HEK293 (cell line): ENCODE measurements at regions not wholly inside any gene's neighbourhood (a gene's known extent, or its start where the extent isn't known, plus 50 kb on each side); places are given as distances from the start of the nearest gene placed in this dataset.

Experiments used
- CTCF ChIA-PET: fragments of 350-600 bp; formaldehyde crosslinking; extraction: SDS; loops from one replicate; lab custom pipeline; 2021; ENCODE audit warnings: antibody characterized with exemption; lab: Yijun Ruan, JAX
- POLR2A ChIA-PET: fragments of 300-600 bp; formaldehyde crosslinking; extraction: SDS; loops from one replicate; lab custom pipeline; 2020; ENCODE audit warnings: antibody characterized with exemption, inconsistent platforms; lab: Yijun Ruan, JAX
- H3K27ac ChIP-seq: fragments of 200-500 bp; sonication (Bioruptor generic); 2 replicates; pipeline ENCODE4 v1.5.1; 2014; ENCODE audit warnings: low read depth, low read length, control low read depth, inconsistent platforms; ENCODE audit errors: extremely low read depth
- H3K36me3 ChIP-seq, 2 experiments: fragments of 200-500 bp in 1 of 2; sonication (Bioruptor generic) in 1 of 2; 1 replicate in 1 of 2; 2 replicates in 1 of 2; pipeline ENCODE4 v1.5.1; 2014 to 2017; ENCODE audit warnings: inconsistent platforms in 2 of 2, low read length in 2 of 2; ENCODE audit not compliant: control insufficient read depth in 2 of 2, insufficient read depth in 1 of 2
- H3K4me1 ChIP-seq: fragments of 200-500 bp; sonication (Bioruptor generic); 2 replicates; pipeline ENCODE4 v1.5.1; 2014; ENCODE audit warnings: mild to moderate bottlenecking, low read length, inconsistent platforms; ENCODE audit not compliant: control insufficient read depth, insufficient read depth
- H3K4me3 ChIP-seq: 2 replicates; pipeline ENCODE4 v1.5.1; 2011; ENCODE audit warnings: low read depth, mild to moderate bottlenecking, control low read depth, low read length, moderate library complexity
- H3K9me3 ChIP-seq: fragments of 200-500 bp; sonication (Bioruptor generic); 2 replicates; pipeline ENCODE4 v1.5.1; 2014; ENCODE audit warnings: low read depth, low read length, inconsistent platforms; ENCODE audit not compliant: control insufficient read depth, insufficient read depth
- GLIS2 ChIP-seq: fragments of 450-650 bp; formaldehyde crosslinking; IDR thresholded peaks from 2 replicates; pipeline ENCODE4 v1.5.1; 2016; ENCODE audit warnings: missing biosample characterization, missing genetic modification characterization
- TSHZ1 ChIP-seq: fragments of 450-650 bp; formaldehyde crosslinking; IDR thresholded peaks from 2 replicates; pipeline ENCODE4 v1.5.1; 2016; ENCODE audit warnings: missing biosample characterization, missing genetic modification characterization, borderline replicate concordance
- WT1 ChIP-seq: fragments of 450-650 bp; formaldehyde crosslinking; IDR thresholded peaks from 2 replicates; pipeline ENCODE4 v1.5.1; 2016; ENCODE audit warnings: missing biosample characterization, missing genetic modification characterization
- ZBTB11 ChIP-seq: fragments of 450-650 bp; formaldehyde crosslinking; conservative IDR thresholded peaks from 2 replicates; pipeline ENCODE4 v1.5.1; 2016; ENCODE audit warnings: low read depth, missing biosample characterization, missing genetic modification characterization
- ZBTB17 ChIP-seq: fragments of 450-650 bp; formaldehyde crosslinking; IDR thresholded peaks from 2 replicates; pipeline ENCODE4 v1.5.1; 2016; ENCODE audit warnings: missing biosample characterization, missing genetic modification characterization
- ZNF157 ChIP-seq: fragments of 450-650 bp; formaldehyde crosslinking; IDR thresholded peaks from 2 replicates; pipeline ENCODE4 v1.5.1; 2016; ENCODE audit warnings: missing biosample characterization, missing genetic modification characterization
- ZNF2 ChIP-seq: fragments of 450-650 bp; formaldehyde crosslinking; IDR thresholded peaks from 2 replicates; pipeline ENCODE4 v1.5.1; 2016; ENCODE audit warnings: missing biosample characterization, missing genetic modification characterization
- ZNF274 ChIP-seq, 2 experiments: fragments of 200-500 bp in 1 of 2; fragments of 450-650 bp in 1 of 2; sonication (Bioruptor generic) in 1 of 2; formaldehyde crosslinking in 1 of 2; IDR thresholded peaks; 2 replicates each; pipeline versions ENCODE4 v1.5.1 to v1.6.1; 2014 to 2016; ENCODE audit warnings: borderline replicate concordance in 1 of 2, inconsistent platforms in 1 of 2, low read length in 1 of 2, missing biosample characterization in 1 of 2, missing genetic modification characterization in 1 of 2
- ZNF302 ChIP-seq: fragments of 450-650 bp; formaldehyde crosslinking; IDR thresholded peaks from 2 replicates; pipeline ENCODE4 v1.5.1; 2016; ENCODE audit warnings: missing biosample characterization, missing genetic modification characterization, low read depth
- ZNF350 ChIP-seq: fragments of 450-650 bp; formaldehyde crosslinking; IDR thresholded peaks from 2 replicates; pipeline ENCODE4 v1.5.0; 2017; ENCODE audit warnings: missing biosample characterization, mild to moderate bottlenecking, missing genetic modification characterization
- ZNF366 ChIP-seq: fragments of 450-650 bp; formaldehyde crosslinking; conservative IDR thresholded peaks from 2 replicates; pipeline ENCODE4 v1.5.1; 2016; ENCODE audit warnings: missing biosample characterization, missing genetic modification characterization
- ZNF433 ChIP-seq: fragments of 450-650 bp; formaldehyde crosslinking; IDR thresholded peaks from 2 replicates; pipeline ENCODE4 v1.5.1; 2016; ENCODE audit warnings: missing biosample characterization, missing genetic modification characterization, low read depth
- ZNF48 ChIP-seq: fragments of 450-650 bp; formaldehyde crosslinking; IDR thresholded peaks from 2 replicates; pipeline ENCODE4 v1.5.1; 2016; ENCODE audit warnings: missing biosample characterization, missing genetic modification characterization
- ZNF548 ChIP-seq: fragments of 450-650 bp; formaldehyde crosslinking; IDR thresholded peaks from 2 replicates; pipeline ENCODE4 v1.5.1; 2016; ENCODE audit warnings: missing biosample characterization, missing genetic modification characterization
- ZNF549 ChIP-seq: fragments of 450-650 bp; IDR thresholded peaks from 2 replicates; pipeline ENCODE4 v1.5.1; 2018; ENCODE audit warnings: missing biosample characterization, missing genetic modification characterization, mild to moderate bottlenecking, inconsistent platforms, moderate library complexity
- ZNF580 ChIP-seq: fragments of 450-650 bp; formaldehyde crosslinking; IDR thresholded peaks from 2 replicates; pipeline ENCODE4 v1.5.1; 2016; ENCODE audit warnings: missing biosample characterization, missing genetic modification characterization
- ZNF621 ChIP-seq: fragments of 450-650 bp; formaldehyde crosslinking; IDR thresholded peaks from 2 replicates; pipeline ENCODE4 v1.5.1; 2017; ENCODE audit warnings: missing biosample characterization, missing genetic modification characterization
- ZNF626 ChIP-seq: fragments of 450-650 bp; sonication (Bioruptor Pico); formaldehyde crosslinking; IDR thresholded peaks from 2 replicates; pipeline ENCODE4 v1.5.1; 2018; ENCODE audit warnings: missing biosample characterization, missing genetic modification characterization, inconsistent platforms
- ZNF776 ChIP-seq: fragments of 450-650 bp; formaldehyde crosslinking; IDR thresholded peaks from 2 replicates; pipeline ENCODE4 v1.5.0; 2017; ENCODE audit warnings: missing biosample characterization, missing genetic modification characterization, borderline replicate concordance
- TF ChIP-seq, protein P1 (sequence below): fragments of 450-650 bp; formaldehyde crosslinking; IDR thresholded peaks from 2 replicates; pipeline ENCODE4 v1.5.1; 2016; ENCODE audit warnings: missing biosample characterization, missing genetic modification characterization

- Histone ChIP-seq H3K27ac (no peak overlapping the region), H3K4me3 (no peak overlapping the region), H3K36me3 (no peaks in the 10 kb centered on the region), H3K4me1 (no peaks in the 10 kb centered on the region), H3K9me3 (no peaks in the 10 kb centered on the region)
- TF ChIP-seq ZNF548 (tag by site-specific recombination) (no peak), ZNF580 (tag by site-specific recombination) (no peak), ZNF621 (tag by site-specific recombination) (no peak), ZNF776 (no peak), ZBTB17 (tag by site-specific recombination) (no peak), ZNF2 (tag by site-specific recombination) (no peak), ZNF302 (no peak), ZNF48 (tag by site-specific recombination) (no peak), ZNF626 (tag by site-specific recombination) (no peak), WT1 (no peak), ZNF274 (IDR thresholded peaks at IDR 0.05; ENCODE audit: low read length) (no peak), ZNF274 (tag by site-specific recombination; IDR thresholded peaks at IDR 0.05; ENCODE audit: borderline replicate concordance) (no peak)
- TF ChIP-seq, protein P1, sequence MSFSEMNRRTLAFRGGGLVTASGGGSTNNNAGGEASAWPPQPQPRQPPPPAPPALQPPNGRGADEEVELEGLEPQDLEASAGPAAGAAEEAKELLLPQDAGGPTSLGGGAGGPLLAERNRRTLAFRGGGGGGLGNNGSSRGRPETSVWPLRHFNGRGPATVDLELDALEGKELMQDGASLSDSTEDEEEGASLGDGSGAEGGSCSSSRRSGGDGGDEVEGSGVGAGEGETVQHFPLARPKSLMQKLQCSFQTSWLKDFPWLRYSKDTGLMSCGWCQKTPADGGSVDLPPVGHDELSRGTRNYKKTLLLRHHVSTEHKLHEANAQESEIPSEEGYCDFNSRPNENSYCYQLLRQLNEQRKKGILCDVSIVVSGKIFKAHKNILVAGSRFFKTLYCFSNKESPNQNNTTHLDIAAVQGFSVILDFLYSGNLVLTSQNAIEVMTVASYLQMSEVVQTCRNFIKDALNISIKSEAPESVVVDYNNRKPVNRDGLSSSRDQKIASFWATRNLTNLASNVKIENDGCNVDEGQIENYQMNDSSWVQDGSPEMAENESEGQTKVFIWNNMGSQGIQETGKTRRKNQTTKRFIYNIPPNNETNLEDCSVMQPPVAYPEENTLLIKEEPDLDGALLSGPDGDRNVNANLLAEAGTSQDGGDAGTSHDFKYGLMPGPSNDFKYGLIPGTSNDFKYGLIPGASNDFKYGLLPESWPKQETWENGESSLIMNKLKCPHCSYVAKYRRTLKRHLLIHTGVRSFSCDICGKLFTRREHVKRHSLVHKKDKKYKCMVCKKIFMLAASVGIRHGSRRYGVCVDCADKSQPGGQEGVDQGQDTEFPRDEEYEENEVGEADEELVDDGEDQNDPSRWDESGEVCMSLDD (tag by site-specific recombination), result no peak
- POLR2A ChIA-PET, result no interaction called here
- CTCF ChIA-PET, result interaction anchor here (2.5 kb wide), 1 partner anchor 17 kb away, joined by 10 read pairs; no protein-coding TSS in a partner anchor
Observed at GRCh38 chr16:77643176-77643575, 79.1 kb upstream of the NUDT7 start.

DNA sequence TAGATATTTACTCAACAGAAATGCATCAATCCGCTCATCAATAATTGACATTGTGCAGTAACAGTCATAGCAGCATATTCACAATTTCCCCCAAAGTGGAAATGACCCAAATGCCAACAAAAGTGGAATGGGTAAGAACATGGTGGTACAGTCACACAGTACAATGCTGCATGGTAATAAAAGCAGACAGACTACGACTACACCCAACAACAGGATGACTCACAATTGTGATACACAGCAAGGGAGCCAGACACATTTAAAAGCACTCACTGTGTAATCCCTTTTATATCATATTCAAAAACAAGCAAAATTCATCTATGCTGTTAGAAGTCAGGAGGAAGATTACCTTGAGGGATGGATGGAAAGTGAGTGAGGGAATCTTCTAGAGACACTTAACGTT, 76.5 kb upstream of the NUDT7 start:
- TF ChIP-seq GLIS2 (tag by site-specific recombination), result no peak
- no peak for TF ChIP-seq ZNF549 (tag by site-specific recombination)
- no peak for TF ChIP-seq ZBTB11 (tag by site-specific recombination)
- no peak for TF ChIP-seq TSHZ1 (tag by site-specific recombination)
- TF ChIP-seq ZNF366 (tag by site-specific recombination), result no peak
- TF ChIP-seq ZNF350 (tag by site-specific recombination), result no peak
- no peak for TF ChIP-seq ZNF433 (tag by site-specific recombination)
- TF ChIP-seq ZNF157 (tag by site-specific recombination), result no peak
- TF ChIP-seq, all 188 proteins: peak for 0
- Histone ChIP-seq H3K4me1 (no peaks in the 10 kb centered on the region), H3K9me3 (no peaks in the 10 kb centered on the region), H3K4me3 (no peak overlapping the region), H3K36me3 (no peaks in the 10 kb centered on the region), H3K27ac (no peak overlapping the region)
- ChIA-PET CTCF (no interaction called here), POLR2A (no interaction called here)
